Ovary (tissue), 3 donors: ENCODE measurements at regions not wholly inside any gene's neighbourhood (a gene's known extent, or its start where the extent isn't known, plus 50 kb on each side); places are given as distances from the start of the nearest gene placed in this dataset.

Experiments
- CTCF ChIP-seq, 3 donors: fragments of 450-650 bp in 2 of 3; fragments of 200-600 bp in 1 of 3; IDR thresholded peaks; one replicate each; pipeline versions ENCODE4 v1.5.1 to v1.8.0; 2016 to 2022; ENCODE audit warnings: antibody characterized with exemption in 3 of 3, mild to moderate bottlenecking in 1 of 3
- EP300 ChIP-seq: sonication (generic); formaldehyde crosslinking; IDR thresholded peaks from one replicate; pipeline ENCODE4 v1.6.1; 2017; ENCODE audit warnings: antibody characterized with exemption
- POLR2A ChIP-seq: fragments of 450-650 bp; IDR thresholded peaks from one replicate; pipeline ENCODE4 v1.6.1; 2017; ENCODE audit warnings: antibody characterized with exemption, mild to moderate bottlenecking, moderate library complexity
- donor health status: DM: no; HTN: no; CAD: no.

- no peak for TF ChIP-seq CTCF (IDR thresholded peaks at IDR 0.05)
- no peak for TF ChIP-seq EP300
- no peak for TF ChIP-seq POLR2A
Observed at GRCh38 chr16:55147396-55147795, 176.6 kb upstream of the IRX6 start.
